OCI-LY7 (cell line): ENCODE measurements at regions not wholly inside any gene's neighbourhood (a gene's known extent, or its start where the extent isn't known, plus 50 kb on each side); places are given as distances from the start of the nearest gene placed in this dataset.

ENCODE experiments used
- CTCF ChIP-seq: fragments of 200-600 bp; sonication (generic); conservative IDR thresholded peaks from 2 replicates; pipeline ENCODE4 v1.5.1; 2014; ENCODE audit warnings: mild to moderate bottlenecking, antibody characterized with exemption, low read length, moderate library complexity, mixed read lengths
- EZH2phosphoT487 ChIP-seq: fragments of 200-600 bp; sonication (generic); IDR thresholded peaks from 2 replicates; pipeline ENCODE4 v1.6.1; 2018; ENCODE audit warnings: low read depth, borderline replicate concordance, mild to moderate bottlenecking, mixed run types, antibody characterized with exemption, low read length, moderate library complexity, mixed read lengths

GRCh38 chr14:76967788-76968187 is 60.7 kb downstream of the IRF2BPL start:
- TF ChIP-seq CTCF (no peak), EZH2phosphoT487 (no peak)
